Heart left ventricle (tissue), 13 donors: ENCODE measurements at regions not wholly inside any gene's neighbourhood (a gene's known extent, or its start where the extent isn't known, plus 50 kb on each side); places are given as distances from the start of the nearest gene placed in this dataset.
"Not testable (repeated sequence)": the region's sequence is repeated elsewhere in the genome, so short reads cannot be mapped to it uniquely, and the experiment has no call there.

ENCODE experiments used
- CTCF ChIP-seq, 12 donors: fragments of 200-600 bp; sonication (generic) in 4 of 12; IDR thresholded peaks; one replicate each; pipeline versions ENCODE4 v1.5.0 to v1.8.0; 2018 to 2022; ENCODE audit warnings: antibody characterized with exemption in 12 of 12, mild to moderate bottlenecking in 5 of 12
- POLR2A ChIP-seq, 2 donors: fragments of 450-650 bp; IDR thresholded peaks; one replicate each; pipeline ENCODE4 v1.6.1; 2017; ENCODE audit warnings: antibody characterized with exemption in 2 of 2, mild to moderate bottlenecking in 2 of 2, moderate library complexity in 2 of 2
- donor health status: ischemic (EF 13 %, LVEDD 7.1; RV severe dilation, severe dysfunction).
- donor health status: DM: no; HTN: yes; CAD: no.
- donor health status: DM: no; HTN: no; CAD: no.
- donor health status: ischemic (EF 25% LVEDD 6.9; RV normal size, moderate dysfunction).
- donor health status: ischemic (EF 25% LVEDD 5.7; RV mildly dilated, moderate dysfunction).
- donor health status: ischemic (EF 35%, LVEDD 5.7; RV mildly dilated, moderate dysfunction).
- donor health status: nonischemic (EF 11% LVEDD 7.7; RV severe dilation, severe dysfunction).
- donor health status: DM: yes; HTN: yes; CAD: no.
- donor health status: PGD.
- donor health status: ischemic (EF 29% LVEDD 5.4; RV normal size, mild dysfunction).
- donor health status: nonischemic (EF 23%, LVEDD 6.1; RV moderate dilation, normal function).

- TF ChIP-seq CTCF, POLR2A (IDR thresholded peaks at IDR 0.05): not testable (repeated sequence)
These were observed 246.7 kb upstream of the TP53TG3C start for GRCh38 chr16:32947336-32947735.
